Ishikawa (cell line): ENCODE measurements at regions not wholly inside any gene's neighbourhood (a gene's known extent, or its start where the extent isn't known, plus 50 kb on each side); places are given as distances from the start of the nearest gene placed in this dataset.

ENCODE experiments used
- CEBPB ChIP-seq: IDR thresholded peaks from 2 replicates; pipeline ENCODE4 v1.6.1; 2012
- CREB1 ChIP-seq: IDR thresholded peaks from 2 replicates; pipeline ENCODE4 v1.6.1; 2012; ENCODE audit warnings: low read depth
- EGR1 ChIP-seq: IDR thresholded peaks from 2 replicates; pipeline ENCODE4 v1.6.1; 2012
- EP300 ChIP-seq: IDR thresholded peaks from 2 replicates; pipeline ENCODE4 v1.6.1; 2012; ENCODE audit warnings: borderline replicate concordance
- FOXM1 ChIP-seq: IDR thresholded peaks from 2 replicates; pipeline ENCODE4 v1.6.1; 2012; ENCODE audit warnings: low read depth, borderline replicate concordance
- NFIC ChIP-seq: IDR thresholded peaks from 2 replicates; pipeline ENCODE4 v1.6.1; 2012
- RAD21 ChIP-seq: IDR thresholded peaks from 2 replicates; pipeline ENCODE4 v1.6.1; 2012; ENCODE audit warnings: low read depth
- TAF1 ChIP-seq: IDR thresholded peaks from 2 replicates; pipeline ENCODE4 v1.6.1; 2012; ENCODE audit warnings: low read depth, mild to moderate bottlenecking
- TCF12 ChIP-seq: IDR thresholded peaks from 2 replicates; pipeline ENCODE4 v1.6.1; 2012; ENCODE audit warnings: low read depth
- TEAD4 ChIP-seq: IDR thresholded peaks from 2 replicates; pipeline ENCODE4 v1.6.1; 2012
- YY1 ChIP-seq: IDR thresholded peaks from 2 replicates; pipeline ENCODE4 v1.6.1; 2012; ENCODE audit warnings: low read depth
- ZBTB7A ChIP-seq: IDR thresholded peaks from 2 replicates; pipeline ENCODE4 v1.6.1; 2012; ENCODE audit warnings: low read depth
- TF ChIP-seq, protein P1 (sequence below): IDR thresholded peaks from 2 replicates; pipeline ENCODE4 v1.6.1; 2012
- TF ChIP-seq, protein P2 (sequence below): IDR thresholded peaks from 2 replicates; pipeline ENCODE4 v1.6.1; 2012; ENCODE audit warnings: low read depth, mild to moderate bottlenecking
- TF ChIP-seq, protein P3 (sequence below): IDR thresholded peaks from 2 replicates; pipeline ENCODE4 v1.6.1; 2012

GRCh38 chr4:25569716-25570115 lies 85.9 kb upstream of the SLC34A2 start:
- TF ChIP-seq RAD21 (no peak), CREB1 (no peak), TAF1 (no peak), TCF12 (no peak), TEAD4 (no peak), YY1 (no peak), FOXM1 (no peak), EP300 (no peak)
- TF ChIP-seq, protein P1, sequence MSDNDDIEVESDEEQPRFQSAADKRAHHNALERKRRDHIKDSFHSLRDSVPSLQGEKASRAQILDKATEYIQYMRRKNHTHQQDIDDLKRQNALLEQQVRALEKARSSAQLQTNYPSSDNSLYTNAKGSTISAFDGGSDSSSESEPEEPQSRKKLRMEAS: no peak
- TF ChIP-seq, protein P2, sequence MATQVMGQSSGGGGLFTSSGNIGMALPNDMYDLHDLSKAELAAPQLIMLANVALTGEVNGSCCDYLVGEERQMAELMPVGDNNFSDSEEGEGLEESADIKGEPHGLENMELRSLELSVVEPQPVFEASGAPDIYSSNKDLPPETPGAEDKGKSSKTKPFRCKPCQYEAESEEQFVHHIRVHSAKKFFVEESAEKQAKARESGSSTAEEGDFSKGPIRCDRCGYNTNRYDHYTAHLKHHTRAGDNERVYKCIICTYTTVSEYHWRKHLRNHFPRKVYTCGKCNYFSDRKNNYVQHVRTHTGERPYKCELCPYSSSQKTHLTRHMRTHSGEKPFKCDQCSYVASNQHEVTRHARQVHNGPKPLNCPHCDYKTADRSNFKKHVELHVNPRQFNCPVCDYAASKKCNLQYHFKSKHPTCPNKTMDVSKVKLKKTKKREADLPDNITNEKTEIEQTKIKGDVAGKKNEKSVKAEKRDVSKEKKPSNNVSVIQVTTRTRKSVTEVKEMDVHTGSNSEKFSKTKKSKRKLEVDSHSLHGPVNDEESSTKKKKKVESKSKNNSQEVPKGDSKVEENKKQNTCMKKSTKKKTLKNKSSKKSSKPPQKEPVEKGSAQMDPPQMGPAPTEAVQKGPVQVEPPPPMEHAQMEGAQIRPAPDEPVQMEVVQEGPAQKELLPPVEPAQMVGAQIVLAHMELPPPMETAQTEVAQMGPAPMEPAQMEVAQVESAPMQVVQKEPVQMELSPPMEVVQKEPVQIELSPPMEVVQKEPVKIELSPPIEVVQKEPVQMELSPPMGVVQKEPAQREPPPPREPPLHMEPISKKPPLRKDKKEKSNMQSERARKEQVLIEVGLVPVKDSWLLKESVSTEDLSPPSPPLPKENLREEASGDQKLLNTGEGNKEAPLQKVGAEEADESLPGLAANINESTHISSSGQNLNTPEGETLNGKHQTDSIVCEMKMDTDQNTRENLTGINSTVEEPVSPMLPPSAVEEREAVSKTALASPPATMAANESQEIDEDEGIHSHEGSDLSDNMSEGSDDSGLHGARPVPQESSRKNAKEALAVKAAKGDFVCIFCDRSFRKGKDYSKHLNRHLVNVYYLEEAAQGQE: no peak
- TF ChIP-seq, protein P3, sequence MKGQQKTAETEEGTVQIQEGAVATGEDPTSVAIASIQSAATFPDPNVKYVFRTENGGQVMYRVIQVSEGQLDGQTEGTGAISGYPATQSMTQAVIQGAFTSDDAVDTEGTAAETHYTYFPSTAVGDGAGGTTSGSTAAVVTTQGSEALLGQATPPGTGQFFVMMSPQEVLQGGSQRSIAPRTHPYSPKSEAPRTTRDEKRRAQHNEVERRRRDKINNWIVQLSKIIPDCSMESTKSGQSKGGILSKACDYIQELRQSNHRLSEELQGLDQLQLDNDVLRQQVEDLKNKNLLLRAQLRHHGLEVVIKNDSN: no peak

DNA sequence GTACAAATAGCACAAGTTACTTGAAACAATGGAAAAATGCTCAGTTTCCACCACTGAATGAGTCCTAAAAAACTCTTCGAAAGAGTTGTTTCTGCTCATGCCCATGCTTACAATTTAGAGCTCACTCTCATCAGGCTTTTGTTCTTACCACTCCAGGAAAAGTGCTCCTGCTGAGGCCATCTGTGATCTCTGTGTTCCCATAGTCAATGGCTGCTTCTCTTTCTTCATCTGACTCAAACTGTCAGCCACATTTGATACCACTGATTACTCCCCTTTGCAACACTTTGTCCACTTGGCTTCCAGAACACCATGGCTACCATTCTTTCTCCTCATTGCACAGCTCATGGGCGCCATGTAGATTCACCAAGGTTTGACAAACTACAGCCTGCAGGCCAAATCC lies 80.0 kb upstream of the SLC34A2 start:
- TF ChIP-seq NFIC (no peak), TEAD4 (no peak), EP300 (no peak)

DNA sequence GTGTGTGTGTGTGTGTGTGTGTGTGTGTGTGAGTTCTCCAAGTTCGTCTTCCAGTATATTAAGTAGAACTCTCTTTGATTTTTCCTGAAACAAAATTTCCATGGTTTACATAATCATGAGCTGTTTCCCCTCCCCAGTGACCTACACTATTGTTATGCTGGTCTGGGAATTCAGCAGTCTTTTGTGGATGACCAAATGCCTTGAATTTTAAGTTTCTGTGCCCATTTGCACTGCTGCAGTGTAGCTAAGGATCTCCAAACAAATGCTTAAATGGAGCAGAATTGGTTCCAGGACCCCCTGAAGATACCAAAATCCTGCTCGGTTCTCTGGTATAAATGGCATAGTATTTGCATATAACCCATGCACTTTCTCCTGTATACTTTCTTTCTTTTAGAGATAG lies 77.2 kb upstream of the SLC34A2 start:
- TF ChIP-seq TAF1 (no peak), NFIC (no peak), EGR1 (no peak)

GRCh38 chr4:25580633-25581467 lies 74.8 kb upstream of the SLC34A2 start:
- no peak for TF ChIP-seq TEAD4
- no peak for TF ChIP-seq EP300
- TF ChIP-seq, protein P1: no peak
- TF ChIP-seq YY1: no peak
- TF ChIP-seq FOXM1: no peak
- no peak for TF ChIP-seq CREB1
- no peak for TF ChIP-seq NFIC
- no peak for TF ChIP-seq TAF1
- TF ChIP-seq, protein P2: no peak

GRCh38 chr4:25585901-25586523 lies 69.6 kb upstream of the SLC34A2 start:
- TF ChIP-seq, protein P2: no peak
- no peak for TF ChIP-seq TAF1
- TF ChIP-seq RAD21: no peak
- TF ChIP-seq EP300: no peak
- TF ChIP-seq, protein P1: no peak
- TF ChIP-seq NFIC: no peak
- TF ChIP-seq, protein P3: no peak
- no peak for TF ChIP-seq CEBPB
- TF ChIP-seq YY1: no peak
- no peak for TF ChIP-seq TEAD4
- no peak for TF ChIP-seq TCF12
- no peak for TF ChIP-seq FOXM1
- TF ChIP-seq EGR1: no peak
- no peak for TF ChIP-seq CREB1
- no peak for TF ChIP-seq ZBTB7A
